A549 (cell line): ENCODE measurements at regions not wholly inside any gene's neighbourhood (a gene's known extent, or its start where the extent isn't known, plus 50 kb on each side); places are given as distances from the start of the nearest gene placed in this dataset.

Experiments
- KDM1A ChIP-seq: fragments of 200-600 bp; sonication (generic); IDR thresholded peaks from 2 replicates; pipeline ENCODE4 v1.6.1; 2016; ENCODE audit warnings: low read depth, mild to moderate bottlenecking
- MAZ ChIP-seq: fragments of 150-350 bp; IDR thresholded peaks from 2 replicates; pipeline ENCODE4 v1.6.1; 2014; ENCODE audit warnings: antibody characterized with exemption, low read depth, low read length, borderline replicate concordance
- MYC ChIP-seq: IDR thresholded peaks from 2 replicates; pipeline ENCODE4 v1.6.1; 2012; ENCODE audit warnings: mild to moderate bottlenecking, inconsistent platforms, low read length, improper control_type of control experiment, borderline replicate concordance
- POLR2A ChIP-seq: IDR thresholded peaks from 2 replicates; pipeline ENCODE4 v1.6.1; 2012; ENCODE audit warnings: mild to moderate bottlenecking, low read length
- RFX5 ChIP-seq: fragments of 450-650 bp; IDR thresholded peaks from 2 replicates; pipeline ENCODE4 v1.7.1; 2014; ENCODE audit warnings: antibody characterized with exemption, mild to moderate bottlenecking, moderate library complexity
- ZFP36 ChIP-seq: fragments of 450-650 bp; IDR thresholded peaks from 2 replicates; pipeline ENCODE4 v1.6.1; 2014; ENCODE audit warnings: borderline replicate concordance; ENCODE audit not compliant: partially characterized antibody
- TF ChIP-seq, protein P1 (sequence below): fragments of >200 bp; sonication (Bioruptor Twin); formaldehyde crosslinking; IDR thresholded peaks from 3 replicates; pipeline ENCODE4 v1.5.1; 2016
- TF ChIP-seq, protein P2 (sequence below): fragments of >200 bp; sonication (Bioruptor Twin); formaldehyde crosslinking; IDR thresholded peaks from 3 replicates; pipeline ENCODE4 v1.6.1; 2016

DNA sequence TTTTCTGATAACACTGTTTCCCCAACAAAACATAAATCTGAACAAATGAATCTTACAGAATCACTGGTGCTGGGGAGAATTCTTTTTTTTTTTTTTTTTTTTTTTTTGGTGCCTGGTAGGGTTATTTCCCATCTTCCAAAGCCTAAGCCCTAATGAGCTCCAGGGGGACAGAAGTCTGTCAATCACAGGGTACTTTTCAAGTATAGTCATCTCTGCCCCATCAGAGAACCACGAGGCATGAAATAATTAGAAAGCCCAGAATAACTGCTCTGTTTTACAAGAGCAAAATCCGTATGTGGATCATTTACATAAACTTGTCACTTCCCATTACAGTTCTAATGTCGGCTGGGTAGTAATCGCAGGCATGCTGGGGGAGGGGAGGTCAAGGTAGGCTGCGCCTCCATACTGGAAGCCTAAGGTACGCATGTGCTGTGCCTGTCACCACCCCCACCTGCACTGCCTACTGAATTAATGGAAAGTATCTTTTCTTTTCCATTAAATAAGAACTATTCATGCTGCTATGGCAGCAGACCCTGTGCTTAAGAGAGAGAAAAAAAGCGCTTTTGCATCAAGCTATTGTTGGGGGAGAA is 164.7 kb upstream of the LEF1 start:
- TF ChIP-seq RFX5 (no peak), MYC (no peak), MAZ (no peak), KDM1A (no peak), ZFP36 (no peak), POLR2A (no peak)
- TF ChIP-seq, protein P1, sequence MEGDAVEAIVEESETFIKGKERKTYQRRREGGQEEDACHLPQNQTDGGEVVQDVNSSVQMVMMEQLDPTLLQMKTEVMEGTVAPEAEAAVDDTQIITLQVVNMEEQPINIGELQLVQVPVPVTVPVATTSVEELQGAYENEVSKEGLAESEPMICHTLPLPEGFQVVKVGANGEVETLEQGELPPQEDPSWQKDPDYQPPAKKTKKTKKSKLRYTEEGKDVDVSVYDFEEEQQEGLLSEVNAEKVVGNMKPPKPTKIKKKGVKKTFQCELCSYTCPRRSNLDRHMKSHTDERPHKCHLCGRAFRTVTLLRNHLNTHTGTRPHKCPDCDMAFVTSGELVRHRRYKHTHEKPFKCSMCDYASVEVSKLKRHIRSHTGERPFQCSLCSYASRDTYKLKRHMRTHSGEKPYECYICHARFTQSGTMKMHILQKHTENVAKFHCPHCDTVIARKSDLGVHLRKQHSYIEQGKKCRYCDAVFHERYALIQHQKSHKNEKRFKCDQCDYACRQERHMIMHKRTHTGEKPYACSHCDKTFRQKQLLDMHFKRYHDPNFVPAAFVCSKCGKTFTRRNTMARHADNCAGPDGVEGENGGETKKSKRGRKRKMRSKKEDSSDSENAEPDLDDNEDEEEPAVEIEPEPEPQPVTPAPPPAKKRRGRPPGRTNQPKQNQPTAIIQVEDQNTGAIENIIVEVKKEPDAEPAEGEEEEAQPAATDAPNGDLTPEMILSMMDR = no peak
- TF ChIP-seq, protein P2, sequence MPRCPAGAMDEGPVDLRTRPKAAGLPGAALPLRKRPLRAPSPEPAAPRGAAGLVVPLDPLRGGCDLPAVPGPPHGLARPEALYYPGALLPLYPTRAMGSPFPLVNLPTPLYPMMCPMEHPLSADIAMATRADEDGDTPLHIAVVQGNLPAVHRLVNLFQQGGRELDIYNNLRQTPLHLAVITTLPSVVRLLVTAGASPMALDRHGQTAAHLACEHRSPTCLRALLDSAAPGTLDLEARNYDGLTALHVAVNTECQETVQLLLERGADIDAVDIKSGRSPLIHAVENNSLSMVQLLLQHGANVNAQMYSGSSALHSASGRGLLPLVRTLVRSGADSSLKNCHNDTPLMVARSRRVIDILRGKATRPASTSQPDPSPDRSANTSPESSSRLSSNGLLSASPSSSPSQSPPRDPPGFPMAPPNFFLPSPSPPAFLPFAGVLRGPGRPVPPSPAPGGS = no peak
